Motor neuron (in vitro differentiated cells): ENCODE measurements at regions not wholly inside any gene's neighbourhood (a gene's known extent, or its start where the extent isn't known, plus 50 kb on each side); places are given as distances from the start of the nearest gene placed in this dataset.

Source experiments
- ATAC-seq, 8 experiments: fragments of 200-7000 bp; cut with Tn5 transposase; replicated peaks in 6 of 8; 2 replicates each; pipeline ENCODE4 v1.8.0; 2021; ENCODE audit warnings: mild to moderate bottlenecking in 8 of 8, moderate library complexity in 8 of 8
- H3K27ac ChIP-seq, 2 donors: fragments of 250-450 bp; sonication (Bioruptor Pico); 2 replicates each; pipeline ENCODE4 v1.9.0; 2021; ENCODE audit warnings: antibody characterized with exemption in 2 of 2, mild to moderate bottlenecking in 2 of 2, moderate library complexity in 1 of 2
- H3K4me1 ChIP-seq, 2 donors: fragments of 250-450 bp; sonication (Bioruptor Pico); replicated peaks in 1 of 2; 2 replicates each; pipeline ENCODE4 v1.6.1; 2021; ENCODE audit warnings: antibody characterized with exemption in 2 of 2, mild to moderate bottlenecking in 2 of 2, moderate library complexity in 1 of 2
- H3K4me3 ChIP-seq, 5 donors: fragments of 250-450 bp; sonication (Bioruptor Pico); 2 replicates each; pipeline ENCODE4 v1.9.0; 2021; ENCODE audit warnings: antibody characterized with exemption in 5 of 5, mild to moderate bottlenecking in 5 of 5, moderate library complexity in 4 of 5
- WGBS, 10 experiments: fragments of 450-650 bp; shearing (Covaris generic); methylation state at CpG; one replicate each; pipeline ENCODE4 v1.0.0; 2022; 5-methylcytosine and 5-hydroxymethylcytosine counted together
- in situ Hi-C, 9 experiments: fragments of 400-800 bp; cut with MboI; loops; one replicate each; pipeline ENCODE4 v1.15.0; 2021; ENCODE audit warnings: low sequenced_read_pairs in 9 of 9, low pct_unique_long_range_greater_than_20kb in 2 of 9; ENCODE audit not compliant: unreplicated experiment in 9 of 9

DNA sequence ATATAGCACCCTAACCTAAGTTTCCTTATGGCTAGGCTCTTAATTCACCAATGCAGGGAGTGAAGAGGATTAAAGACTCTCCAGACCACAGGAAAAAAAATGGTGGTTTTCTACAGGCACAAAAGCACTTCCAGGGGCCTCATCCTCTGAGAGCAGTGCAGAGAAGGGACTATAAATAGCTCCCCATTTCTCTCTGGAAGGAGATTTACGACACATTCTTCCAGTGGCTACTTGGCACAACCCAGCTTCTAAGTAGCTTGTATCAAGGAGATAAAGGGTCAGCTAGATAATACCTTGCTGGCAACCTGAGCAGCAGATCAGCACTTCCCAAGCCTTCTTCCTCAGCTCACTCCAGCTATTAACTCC, 73.5 kb downstream of the CRPPA start:
- ATAC-seq, result peak in 5 of 8 experiments; percentile 68 to 89 (median 80)
- 33 to 83% (median 43%) methylated on average over 1 of the region's 1 CpG; no CpG with 5 or more reads in 5 of the 10 experiments for WGBS, 10 experiments
- Histone ChIP-seq H3K27ac (no peak overlapping the region), H3K4me3 (no peak overlapping the region), H3K4me1 (peaks cover 11 to 13% of the 10 kb centered on the region in 2 donors)
- in situ Hi-C loops, result no loop called here

DNA sequence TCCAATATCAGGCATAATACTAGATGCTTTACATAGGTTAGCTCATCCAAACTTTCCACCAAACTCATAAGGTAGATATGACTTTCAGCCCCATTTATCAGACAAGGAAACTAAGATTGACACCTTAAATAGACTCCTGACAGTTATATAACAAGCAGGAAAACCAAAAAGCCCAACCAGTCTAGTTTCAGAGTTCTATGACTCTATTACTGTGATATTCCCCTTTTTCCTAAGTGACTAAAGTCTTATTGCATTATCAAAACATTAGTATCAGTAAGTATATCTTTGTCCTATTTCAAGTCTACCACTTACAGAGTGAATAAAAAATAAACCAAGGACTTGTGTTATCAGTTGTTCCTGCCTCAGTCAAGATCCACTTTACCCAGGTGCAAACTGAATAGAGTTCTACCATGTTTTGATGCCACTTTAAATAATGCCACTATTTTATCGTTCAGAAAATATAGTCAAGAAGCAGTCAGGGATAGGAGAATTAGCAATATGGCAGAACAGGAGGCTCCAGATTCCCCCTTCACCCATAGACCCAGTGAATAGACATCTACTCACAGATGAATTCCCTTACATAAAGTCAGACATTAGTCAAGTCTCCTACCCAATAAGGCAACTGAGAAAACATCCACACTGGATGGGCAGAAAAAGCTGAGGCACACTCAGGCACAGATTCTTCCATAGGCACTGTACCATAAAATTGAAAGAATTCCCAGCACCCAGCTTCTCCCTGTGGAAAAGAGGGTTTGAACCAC, 74.1 kb downstream of the CRPPA start:
- peaks cover 11 to 13% of the 10 kb centered on the region in 2 donors for H3K4me1 ChIP-seq
- 33 to 100% (median 90%) methylated on average over 1 of the region's 1 CpG; no CpG with 5 or more reads in 5 of the 10 experiments for WGBS, 10 experiments
- ATAC-seq, result no peak
- in situ Hi-C loops, result no loop called here
- no peak overlapping the region for H3K4me3 ChIP-seq
- no peak overlapping the region for H3K27ac ChIP-seq

DNA sequence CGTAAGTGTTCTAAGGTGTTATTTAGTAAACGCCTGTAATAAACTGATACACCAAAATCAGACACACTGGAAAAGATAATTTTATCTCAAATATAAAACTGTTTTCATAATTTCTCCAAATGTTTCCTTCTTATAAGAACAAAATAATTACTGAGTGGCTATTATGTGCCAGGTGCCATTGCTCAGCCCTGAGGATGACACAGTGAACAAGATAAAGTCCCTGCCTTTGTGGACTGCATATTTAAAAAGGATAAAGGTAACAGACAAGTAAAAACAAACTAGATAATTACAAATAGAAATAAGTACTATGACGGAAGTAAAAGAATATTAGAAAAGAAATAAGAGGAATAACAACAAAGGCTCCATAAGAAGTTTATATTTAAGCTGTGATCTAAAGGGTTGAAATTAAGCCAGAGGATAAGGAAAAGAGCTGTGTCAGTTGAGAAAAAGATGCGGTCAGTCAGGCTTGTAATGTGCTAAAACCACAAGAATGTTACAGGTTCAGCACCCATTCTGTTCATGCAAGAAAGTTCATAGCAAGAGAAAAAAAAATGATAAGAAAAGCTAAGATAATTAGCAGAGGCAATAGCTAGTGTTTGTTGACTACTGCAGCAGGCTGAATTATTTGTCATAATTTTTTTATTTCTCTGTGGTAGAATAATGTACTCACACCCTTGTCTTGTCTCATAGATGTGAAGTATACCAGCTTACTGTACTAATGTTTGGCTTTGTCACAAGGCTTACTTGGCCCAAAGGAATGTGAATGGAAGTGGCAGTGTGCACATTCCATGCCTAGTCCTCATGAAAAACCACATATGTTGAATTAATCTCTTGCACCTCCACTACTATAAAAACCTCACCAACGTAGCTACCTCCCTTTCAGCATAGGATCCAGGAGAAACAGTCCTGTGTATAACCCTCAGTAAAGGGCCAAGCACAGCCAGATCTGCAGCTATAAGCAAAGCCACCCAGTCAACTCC, 75.1 kb downstream of the CRPPA start:
- peak in 3 of 8 experiments; percentile 59 to 66 (median 65) for ATAC-seq

DNA sequence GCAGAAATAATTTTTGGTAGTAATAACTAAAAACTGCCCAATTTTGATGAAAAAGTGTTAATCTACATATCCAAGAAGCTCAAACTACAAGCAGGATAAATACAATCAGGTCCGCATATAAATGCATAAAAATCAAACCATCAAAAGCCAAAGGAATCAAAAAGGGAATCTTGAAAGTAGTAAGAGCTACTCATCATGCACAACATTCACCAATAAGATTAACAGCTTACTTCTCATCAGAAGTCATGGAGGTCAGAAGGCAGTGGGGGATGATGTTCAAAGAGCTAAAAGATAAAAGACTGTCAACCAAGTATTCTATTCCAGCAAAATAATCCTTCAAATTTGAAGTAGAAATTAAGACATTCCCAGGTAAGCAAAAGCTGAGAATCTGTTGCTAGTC, 76.4 kb downstream of the CRPPA start:
- H3K4me3 ChIP-seq, result no peak overlapping the region
- H3K27ac ChIP-seq, result no peak overlapping the region
- 0 to 100% (median 40%) methylated on average over 1 of the region's 1 CpG; no CpG with 5 or more reads in 1 of the 10 experiments for WGBS, 10 experiments
- peaks cover 11 to 13% of the 10 kb centered on the region in 2 donors for H3K4me1 ChIP-seq
- in situ Hi-C loops, result no loop called here
- no peak for ATAC-seq

More for the DNA sequence above, 75.1 kb downstream of the CRPPA start:
- Histone ChIP-seq H3K27ac (no peak overlapping the region), H3K4me1 (peaks cover 11 to 13% of the 10 kb centered on the region in 2 donors), H3K4me3 (no peak overlapping the region)
- WGBS, 10 experiments, result 63 to 100% (median 87%) methylated on average over 3 to 5 of the region's 5 CpGs
- in situ Hi-C loops, result no loop called here

DNA sequence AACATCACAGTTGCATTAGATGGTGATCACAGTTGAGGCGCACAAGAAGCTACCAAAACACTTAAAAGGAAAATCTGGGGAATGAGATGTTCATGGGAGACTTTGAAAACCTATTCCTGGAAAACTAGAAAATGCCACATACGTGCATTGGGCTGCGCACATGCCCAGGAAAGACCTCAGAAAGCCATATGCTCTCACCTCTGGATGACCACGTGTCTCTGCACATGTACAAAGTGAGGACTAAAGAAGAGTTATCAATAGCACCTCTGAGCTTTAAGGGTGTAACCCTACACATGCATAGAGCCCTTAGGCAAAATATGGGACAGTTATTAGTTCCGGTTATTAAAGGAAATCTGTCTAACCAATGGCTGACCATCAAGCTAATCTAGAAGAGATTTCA, 77.7 kb downstream of the CRPPA start:
- H3K4me3 ChIP-seq, result no peak overlapping the region
- H3K4me1 ChIP-seq, result peaks cover 11 to 13% of the 10 kb centered on the region in 2 donors
- in situ Hi-C loops, result no loop called here
- WGBS, 10 experiments, result 78 to 100% (median 93%) methylated on average over 2 to 5 of the region's 5 CpGs; no CpG with 5 or more reads in 1 of the 10 experiments
- no peak for ATAC-seq
- no peak overlapping the region for H3K27ac ChIP-seq

DNA sequence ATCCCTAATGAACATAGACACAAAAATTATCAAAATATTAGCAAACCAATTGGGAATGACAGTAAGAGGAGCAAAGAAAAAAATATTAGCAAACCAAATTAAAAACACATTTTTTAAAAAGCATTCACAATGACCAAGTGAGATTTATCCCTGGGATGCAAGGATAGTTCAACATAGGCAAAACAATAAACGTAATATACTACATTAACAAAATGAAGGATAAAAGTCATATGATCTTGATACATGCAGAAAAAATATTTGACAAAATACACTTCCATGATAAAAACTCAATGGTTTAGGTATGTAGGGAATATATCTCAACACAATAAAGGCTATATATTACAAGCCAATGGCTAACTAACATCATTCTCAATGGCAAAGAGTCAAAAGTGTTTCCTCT, 83.3 kb downstream of the CRPPA start:
- Histone ChIP-seq H3K4me3 (no peak overlapping the region), H3K4me1 (no peaks in the 10 kb centered on the region), H3K27ac (no peak overlapping the region)
- WGBS, 10 experiments, result 75 to 100% (median 100%) methylated on average over 1 of the region's 1 CpG
- no peak for ATAC-seq
- in situ Hi-C loops, result no loop called here

DNA sequence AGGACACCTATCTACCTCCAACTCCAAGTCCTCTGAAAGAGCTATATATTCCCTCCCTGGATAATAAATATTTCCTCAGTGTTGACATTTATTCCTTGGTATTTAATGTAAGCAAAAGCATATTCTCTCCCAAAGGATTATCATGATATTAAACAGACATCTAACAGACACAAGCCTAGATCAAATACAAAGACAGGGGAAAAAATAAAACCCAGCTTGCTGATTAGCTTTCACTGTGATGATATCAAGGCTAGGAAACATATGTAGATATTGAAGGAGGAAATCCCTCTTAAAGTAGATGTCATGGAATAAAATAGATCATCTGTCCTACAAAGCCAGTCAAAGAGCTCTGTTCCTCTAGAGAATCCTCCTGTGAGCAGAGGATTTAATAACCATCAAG, 95.2 kb downstream of the CRPPA start:
- Histone ChIP-seq H3K4me1 (no peaks in the 10 kb centered on the region), H3K27ac (no peak overlapping the region), H3K4me3 (no peak overlapping the region)
- in situ Hi-C loops, result no loop called here
- no peak for ATAC-seq

DNA sequence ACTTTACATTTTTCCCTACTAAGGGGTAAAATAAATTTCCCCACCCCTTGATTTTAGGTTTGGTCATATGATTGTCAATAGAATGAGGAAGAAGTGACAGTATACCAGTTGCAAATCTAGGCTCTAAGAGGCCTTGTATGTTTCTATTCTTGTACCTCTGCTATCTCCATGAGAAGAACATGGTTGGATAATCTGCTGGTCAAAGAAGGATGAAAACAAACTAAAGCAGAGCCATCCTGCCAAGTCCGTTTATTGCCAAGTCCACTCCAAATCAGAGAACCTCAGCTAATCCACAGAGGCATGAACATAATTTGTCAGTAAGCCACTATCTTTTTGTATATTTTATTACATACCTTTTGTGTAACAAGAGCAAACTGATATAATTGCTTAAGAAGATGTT, 98.0 kb downstream of the CRPPA start:
- in situ Hi-C loops, result no loop called here
- Histone ChIP-seq H3K4me1 (no peaks in the 10 kb centered on the region), H3K27ac (no peak overlapping the region), H3K4me3 (no peak overlapping the region)
- ATAC-seq, result no peak
- 71 to 100% (median 93%) methylated on average over 1 of the region's 1 CpG; no CpG with 5 or more reads in 1 of the 10 experiments for WGBS, 10 experiments

DNA sequence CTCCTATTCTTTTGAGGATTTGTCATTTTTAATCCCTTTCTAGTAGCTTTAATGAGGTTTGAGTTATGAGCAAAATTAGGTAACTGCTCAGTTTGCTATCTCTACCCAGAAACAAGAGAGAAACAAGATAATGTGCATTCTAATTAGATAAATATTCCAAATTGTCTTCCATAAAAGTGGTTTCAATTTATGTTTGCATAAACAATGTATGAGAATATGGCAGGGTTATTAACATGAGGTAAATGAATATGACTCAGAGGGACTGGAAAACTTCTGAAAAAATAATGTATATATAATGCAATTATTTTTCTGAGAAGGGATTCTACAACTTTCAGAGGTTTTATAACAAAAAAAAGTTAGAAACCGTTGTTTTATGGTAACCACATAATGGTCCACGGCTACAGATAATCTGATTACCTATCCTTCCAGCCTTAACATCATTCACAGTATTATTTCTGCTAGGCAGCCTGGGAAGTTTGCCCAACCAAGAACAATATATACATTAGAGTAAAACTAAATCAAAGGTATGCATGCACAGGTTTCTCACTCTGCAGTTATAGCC, 101.2 kb downstream of the CRPPA start:
- H3K4me1 ChIP-seq, result no peaks in the 10 kb centered on the region
- in situ Hi-C loops, result no loop called here
- no peak overlapping the region for H3K4me3 ChIP-seq
- ATAC-seq, result peak in 1 of 8 experiments; percentile 62
- H3K27ac ChIP-seq, result no peak overlapping the region
- WGBS, 10 experiments, result 30 to 100% (median 80%) methylated on average over 1 to 2 of the region's 2 CpGs; no CpG with 5 or more reads in 1 of the 10 experiments

DNA sequence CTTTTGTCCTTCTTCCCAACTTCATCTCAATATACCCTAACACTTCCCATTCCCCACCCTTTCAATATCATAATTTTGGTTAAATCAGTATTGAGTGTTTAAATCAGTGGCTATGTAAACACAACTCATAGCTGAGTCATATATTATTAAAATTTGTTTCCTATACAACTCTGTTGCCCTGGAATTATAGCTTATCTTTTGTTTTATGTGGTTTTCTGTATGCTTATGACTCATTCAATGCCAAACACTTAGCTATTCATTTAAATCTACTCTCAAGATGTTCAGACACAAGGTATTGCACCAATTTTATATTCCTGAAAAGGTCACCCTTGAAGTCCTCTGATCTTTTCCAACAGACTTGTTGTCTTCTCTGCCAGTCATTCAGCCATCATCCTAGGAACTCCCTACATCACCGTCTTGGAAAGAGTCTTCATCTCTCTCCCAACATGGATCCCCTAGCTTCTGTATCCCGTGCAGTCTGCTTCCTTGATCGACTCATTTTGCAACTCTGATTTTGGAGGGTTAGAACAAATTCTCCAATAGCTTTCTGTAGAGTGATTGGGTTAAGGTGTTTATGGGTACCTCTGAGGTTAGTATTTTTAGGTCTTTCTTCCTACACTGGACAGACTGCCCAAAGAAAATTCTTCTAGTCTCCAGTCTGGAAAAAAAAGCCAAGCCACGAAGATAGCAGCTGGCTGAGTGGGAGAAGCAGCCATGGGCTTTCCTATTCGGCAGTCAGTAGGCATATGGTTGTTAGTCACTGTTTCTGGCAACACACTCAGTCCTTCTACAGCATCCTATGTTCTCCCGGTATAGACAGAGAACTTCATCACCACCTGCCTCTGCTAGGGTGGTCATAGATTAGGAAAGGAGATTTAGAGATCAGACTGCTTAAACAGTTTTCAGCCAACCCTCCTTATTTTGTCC, 102.1 kb downstream of the CRPPA start:
- WGBS, 10 experiments, result 49 to 100% (median 89%) methylated on average over 1 to 6 of the region's 6 CpGs; no CpG with 5 or more reads in 1 of the 10 experiments
- no peak overlapping the region for H3K27ac ChIP-seq
- H3K4me3 ChIP-seq, result no peak overlapping the region
- in situ Hi-C loops, result no loop called here
- no peaks in the 10 kb centered on the region for H3K4me1 ChIP-seq
- ATAC-seq, result peak in 3 of 8 experiments; percentile 20 to 48 (median 30)

DNA sequence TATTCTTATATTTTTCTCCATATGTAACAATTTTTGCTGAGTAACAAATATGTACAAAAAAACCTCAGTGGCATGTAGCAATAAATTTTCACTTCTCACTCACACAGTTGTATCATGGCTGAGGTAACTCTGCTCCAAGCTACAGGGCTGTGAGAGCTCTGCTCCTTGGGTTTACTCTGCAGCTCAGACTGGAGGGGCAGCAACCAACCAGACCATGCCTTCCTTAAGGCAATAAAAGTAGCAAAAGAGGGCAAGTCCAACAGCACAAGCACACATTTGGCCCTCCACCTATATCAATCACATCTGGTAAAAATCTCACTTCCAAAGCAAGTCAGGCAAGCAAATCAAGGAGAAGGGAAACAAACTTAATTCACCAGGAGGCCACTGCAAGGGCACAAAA, 102.9 kb downstream of the CRPPA start:
- no peak overlapping the region for H3K4me3 ChIP-seq
- no peaks in the 10 kb centered on the region for H3K4me1 ChIP-seq
- H3K27ac ChIP-seq, result no peak overlapping the region
- ATAC-seq, result no peak
- in situ Hi-C loops, result no loop called here

DNA sequence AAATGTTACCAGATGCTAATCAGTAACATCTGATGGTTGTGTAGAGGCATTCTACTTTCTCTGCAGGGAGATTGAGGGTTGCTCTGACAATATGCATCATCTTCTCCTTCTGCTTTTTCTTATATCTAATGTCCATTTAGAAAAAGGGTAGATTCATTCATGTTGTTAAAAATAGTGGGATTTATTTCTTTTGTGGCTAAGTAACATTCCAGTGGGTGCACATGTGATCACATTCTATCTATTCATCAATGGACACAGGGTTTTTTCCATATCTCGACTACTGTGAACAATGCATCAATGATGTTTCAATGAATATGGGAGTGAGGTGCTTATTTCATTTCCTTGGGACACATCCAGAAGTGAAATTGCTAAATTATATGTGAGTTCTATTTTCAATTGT, 103.9 kb downstream of the CRPPA start:
- Histone ChIP-seq H3K4me3 (no peak overlapping the region), H3K4me1 (no peaks in the 10 kb centered on the region), H3K27ac (no peak overlapping the region)
- in situ Hi-C loops, result no loop called here
- ATAC-seq, result no peak
- 18 to 100% (median 31%) methylated on average over 1 of the region's 1 CpG; no CpG with 5 or more reads in 4 of the 10 experiments for WGBS, 10 experiments
